BJ (cell line): ENCODE measurements at regions not wholly inside any gene's neighbourhood (a gene's known extent, or its start where the extent isn't known, plus 50 kb on each side); places are given as distances from the start of the nearest gene placed in this dataset.

ENCODE experiments used
- CTCF ChIA-PET: fragments of 350-600 bp; formaldehyde crosslinking; extraction: SDS; loops from one replicate; lab custom pipeline; 2021; ENCODE audit warnings: antibody characterized with exemption, inconsistent platforms; lab: Yijun Ruan, JAX
- POLR2A ChIA-PET: fragments of 300-600 bp; sonication (Branson Sonifier 250); formaldehyde crosslinking; extraction: SDS; loops from one replicate; lab custom pipeline; 2021; ENCODE audit warnings: antibody characterized with exemption; lab: Charles Lee
- DNase-seq: peaks from one replicate; pipeline ENCODE4 v3.0.0-alpha.2; 2011; ENCODE audit warnings: low read depth
- H3K27me3 ChIP-seq: 2 replicates; pipeline ENCODE4 v1.6.0; 2011; ENCODE audit warnings: low read length; ENCODE audit not compliant: control insufficient read depth, insufficient read depth
- H3K36me3 ChIP-seq: 2 replicates; pipeline ENCODE4 v1.5.1; 2011; ENCODE audit warnings: low read length; ENCODE audit not compliant: control insufficient read depth, insufficient read depth
- H3K4me3 ChIP-seq: 2 replicates; pipeline ENCODE4 v1.5.1; 2011; ENCODE audit warnings: low read depth, mild to moderate bottlenecking, control low read depth, low read length
- TF ChIP-seq, protein P1 (sequence below): IDR thresholded peaks from 2 replicates; pipeline ENCODE4 v1.5.1; 2011; ENCODE audit warnings: low read depth, mild to moderate bottlenecking, control low read depth, inconsistent platforms, low read length, moderate library complexity; ENCODE audit not compliant: insufficient read depth

DNA sequence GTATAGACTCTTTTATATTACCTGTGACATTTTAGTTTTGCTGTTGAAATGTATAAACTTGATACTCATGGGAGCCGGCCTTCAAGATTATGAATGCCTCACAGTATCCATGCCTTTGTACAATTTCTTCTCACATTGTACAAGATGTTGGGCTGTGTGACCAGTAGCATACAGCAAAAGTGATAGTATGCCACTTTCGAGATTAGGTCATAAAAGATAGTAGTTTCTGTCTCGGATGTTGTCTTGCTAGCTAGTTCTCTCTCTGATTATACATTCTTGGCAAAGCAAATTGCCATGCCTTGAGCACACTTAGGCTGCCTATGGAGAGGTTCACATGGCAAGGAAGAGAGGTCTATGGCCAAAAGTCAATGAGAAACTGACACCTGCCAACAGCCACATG lies 1309.8 kb upstream of the CDH8 start:
- no peaks in the 10 kb centered on the region for H3K27me3 ChIP-seq
- POLR2A ChIA-PET = no interaction called here
- TF ChIP-seq, protein P1, sequence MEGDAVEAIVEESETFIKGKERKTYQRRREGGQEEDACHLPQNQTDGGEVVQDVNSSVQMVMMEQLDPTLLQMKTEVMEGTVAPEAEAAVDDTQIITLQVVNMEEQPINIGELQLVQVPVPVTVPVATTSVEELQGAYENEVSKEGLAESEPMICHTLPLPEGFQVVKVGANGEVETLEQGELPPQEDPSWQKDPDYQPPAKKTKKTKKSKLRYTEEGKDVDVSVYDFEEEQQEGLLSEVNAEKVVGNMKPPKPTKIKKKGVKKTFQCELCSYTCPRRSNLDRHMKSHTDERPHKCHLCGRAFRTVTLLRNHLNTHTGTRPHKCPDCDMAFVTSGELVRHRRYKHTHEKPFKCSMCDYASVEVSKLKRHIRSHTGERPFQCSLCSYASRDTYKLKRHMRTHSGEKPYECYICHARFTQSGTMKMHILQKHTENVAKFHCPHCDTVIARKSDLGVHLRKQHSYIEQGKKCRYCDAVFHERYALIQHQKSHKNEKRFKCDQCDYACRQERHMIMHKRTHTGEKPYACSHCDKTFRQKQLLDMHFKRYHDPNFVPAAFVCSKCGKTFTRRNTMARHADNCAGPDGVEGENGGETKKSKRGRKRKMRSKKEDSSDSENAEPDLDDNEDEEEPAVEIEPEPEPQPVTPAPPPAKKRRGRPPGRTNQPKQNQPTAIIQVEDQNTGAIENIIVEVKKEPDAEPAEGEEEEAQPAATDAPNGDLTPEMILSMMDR = no peak
- no peaks in the 10 kb centered on the region for H3K36me3 ChIP-seq
- CTCF ChIA-PET = no interaction called here
- H3K4me3 ChIP-seq = no peak overlapping the region
- no peak for DNase-seq

DNA sequence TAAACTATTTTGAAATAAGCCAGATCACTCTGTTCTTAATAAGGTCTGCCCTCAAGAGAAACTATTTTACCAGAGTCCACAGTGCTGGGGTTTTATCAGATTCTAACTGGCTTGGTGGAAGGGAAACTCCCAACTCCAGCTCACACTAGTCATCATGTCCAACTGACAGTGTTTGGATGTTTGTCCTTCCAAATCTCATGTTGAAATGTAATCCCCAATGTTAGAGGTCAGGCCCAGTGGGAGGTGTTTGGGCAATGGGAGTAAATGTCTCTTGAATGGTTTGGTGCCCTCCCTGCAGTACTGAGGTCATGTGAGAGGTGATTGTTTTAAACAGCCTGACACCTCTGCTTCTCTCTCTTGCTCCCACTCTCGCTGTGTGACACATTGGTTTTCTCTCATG lies 1301.0 kb upstream of the CDH8 start:
- CTCF ChIA-PET = no interaction called here
- no peak for DNase-seq
- no peaks in the 10 kb centered on the region for H3K27me3 ChIP-seq
- POLR2A ChIA-PET = no interaction called here
- TF ChIP-seq, protein P1 = no peak
- H3K4me3 ChIP-seq = no peak overlapping the region
- no peaks in the 10 kb centered on the region for H3K36me3 ChIP-seq

DNA sequence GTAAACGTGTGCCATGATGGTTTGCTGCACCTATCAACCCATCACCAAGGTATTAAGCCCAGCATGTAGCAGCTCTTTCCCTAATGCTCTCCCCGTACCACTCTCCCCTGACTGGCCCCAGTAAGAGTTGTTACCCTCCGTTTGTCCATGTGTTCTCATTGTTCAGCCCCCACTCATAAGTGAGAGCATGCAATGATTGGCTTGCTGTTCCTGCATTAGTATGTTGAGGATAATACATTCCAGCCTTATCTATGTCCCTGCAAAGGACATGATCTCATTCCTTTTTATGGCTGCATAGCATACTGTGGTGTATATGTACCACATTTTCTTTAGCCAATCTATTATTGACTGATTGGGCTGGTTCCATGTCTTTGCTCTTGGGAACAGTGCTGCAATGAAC lies 1294.9 kb upstream of the CDH8 start:
- H3K4me3 ChIP-seq = no peak overlapping the region
- no peaks in the 10 kb centered on the region for H3K27me3 ChIP-seq
- CTCF ChIA-PET = no interaction called here
- DNase-seq = no peak
- POLR2A ChIA-PET = no interaction called here
- no peaks in the 10 kb centered on the region for H3K36me3 ChIP-seq
- TF ChIP-seq, protein P1 = no peak

DNA sequence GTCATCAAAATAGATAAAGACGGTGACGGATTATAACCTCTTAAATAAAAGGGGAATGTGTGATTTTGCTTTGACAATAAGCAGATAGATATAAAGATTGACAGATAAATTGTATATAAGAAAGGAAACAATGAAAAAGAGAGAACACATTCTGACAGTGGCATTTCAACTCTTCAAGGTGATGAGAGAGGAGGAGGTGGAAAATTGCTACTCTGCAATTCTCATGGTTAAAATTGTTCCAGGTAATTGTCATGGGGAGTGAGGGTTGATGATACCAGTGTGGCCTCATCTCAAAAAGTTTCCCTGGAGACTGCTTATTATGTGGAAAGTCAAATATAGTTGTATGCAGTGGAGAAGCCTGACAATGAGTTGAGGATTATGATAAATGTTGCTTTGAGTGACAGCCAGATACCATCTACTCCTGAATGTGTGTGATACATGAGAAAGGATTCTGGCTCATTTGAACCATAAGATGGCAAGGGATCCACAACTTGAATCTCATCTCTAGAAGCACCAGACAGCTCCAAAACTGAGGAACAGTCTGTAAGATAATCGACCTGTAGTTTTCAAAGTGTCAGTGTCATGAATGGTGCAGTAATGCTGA lies 1290.6 kb upstream of the CDH8 start:
- Histone ChIP-seq H3K4me3 (no peak overlapping the region), H3K27me3 (no peaks in the 10 kb centered on the region), H3K36me3 (no peaks in the 10 kb centered on the region)
- ChIA-PET POLR2A (no interaction called here), CTCF (no interaction called here)
- TF ChIP-seq, protein P1 = no peak
- DNase-seq = no peak

DNA sequence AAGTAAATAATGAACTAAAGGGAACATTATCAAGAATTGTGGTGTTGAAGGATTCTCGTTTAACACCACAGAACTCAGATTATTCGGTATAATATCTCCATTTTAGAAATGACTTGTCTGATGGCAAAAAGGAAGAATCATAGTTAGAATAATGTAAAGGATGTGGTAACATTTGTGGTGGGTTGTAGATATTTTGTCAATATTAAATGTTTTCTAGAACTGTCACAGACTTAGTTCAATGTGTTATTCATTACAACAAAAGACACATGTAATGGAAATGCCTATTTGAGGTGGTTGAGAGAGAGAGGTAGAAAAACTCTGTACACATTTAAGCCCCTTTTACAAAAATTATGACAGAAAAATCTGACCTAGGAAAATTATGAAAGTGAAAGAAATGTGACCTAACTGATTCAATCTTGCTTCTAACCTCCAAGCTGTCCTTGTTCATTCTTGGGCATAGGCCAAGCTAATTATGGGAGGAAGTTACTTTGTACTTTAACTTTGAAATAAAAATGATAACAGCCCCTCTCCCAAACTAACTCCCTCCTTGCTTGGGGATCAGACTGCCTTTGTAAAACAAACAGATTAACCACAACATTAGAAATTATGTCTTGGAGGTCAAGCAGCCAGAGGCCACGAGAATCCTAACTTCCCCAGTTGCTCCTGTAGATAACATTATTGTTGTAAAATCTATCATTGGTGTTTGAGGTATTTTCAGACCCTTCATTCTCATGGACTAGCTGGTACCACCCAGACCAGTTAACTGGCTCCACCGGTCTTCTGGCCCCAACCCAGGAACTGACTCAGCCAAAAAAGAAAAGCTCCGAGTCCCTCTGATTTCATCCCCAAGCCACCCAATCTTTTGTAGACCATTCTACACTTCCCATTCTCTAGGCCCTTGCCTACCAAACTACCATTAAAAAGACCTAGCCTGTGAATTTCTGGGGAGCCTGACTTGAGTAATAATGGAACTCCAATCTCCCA lies 1287.8 kb upstream of the CDH8 start:
- no peak for DNase-seq
- ChIA-PET CTCF (no interaction called here), POLR2A (no interaction called here)
- Histone ChIP-seq H3K4me3 (no peak overlapping the region), H3K36me3 (no peaks in the 10 kb centered on the region), H3K27me3 (no peaks in the 10 kb centered on the region)
- TF ChIP-seq, protein P1 = no peak
